ENCODE measurements at regions not wholly inside any gene's neighbourhood (a gene's known extent, or its start where the extent isn't known, plus 50 kb on each side); places are given as distances from the start of the nearest gene placed in this dataset.

DNA sequence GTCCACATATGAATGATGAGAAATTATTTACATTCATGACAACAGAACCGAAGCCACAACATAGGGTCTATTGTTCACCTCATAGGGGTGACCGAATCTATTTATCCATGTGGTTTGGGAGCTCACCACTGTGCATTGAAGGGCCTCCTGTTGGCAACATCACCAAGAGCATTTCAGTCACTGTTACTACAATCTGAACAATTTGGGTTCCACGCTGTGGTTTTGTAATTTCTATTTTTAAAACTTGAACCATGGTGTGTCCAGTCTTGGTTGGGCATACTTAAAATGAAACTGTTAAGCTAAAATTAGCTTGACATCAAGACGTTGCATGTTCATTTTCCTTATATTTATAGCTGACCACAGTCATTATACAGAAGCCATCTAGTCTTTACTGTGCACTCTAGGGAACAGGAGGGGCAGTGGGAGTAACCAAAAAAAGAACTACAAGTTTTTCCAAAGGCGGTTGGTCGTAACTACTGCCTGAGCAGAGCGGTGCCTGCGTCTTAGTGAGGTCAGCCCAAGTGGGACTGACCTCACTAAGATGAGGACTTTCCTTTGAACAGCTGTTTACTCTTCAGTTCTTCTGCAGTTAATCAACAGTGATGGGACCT is 192.1 kb downstream of the SPRY1 start:
- Mint-ChIP-seq H3K9me3 (no peaks in the 10 kb centered on the region), H3K4me3 (no peak overlapping the region), H3K36me3 (ENCODE audit: low read depth) (no peaks in the 10 kb centered on the region), H3K27me3 (ENCODE audit: insufficient read depth) (no peaks in the 10 kb centered on the region), H3K4me1 (ENCODE audit: low read depth) (peaks cover 29% of the 10 kb centered on the region), H3K27ac (peak overlapping the region; percentile 86)
- peak; percentile 9 for DNase-seq
- TF ChIP-seq, protein P1, sequence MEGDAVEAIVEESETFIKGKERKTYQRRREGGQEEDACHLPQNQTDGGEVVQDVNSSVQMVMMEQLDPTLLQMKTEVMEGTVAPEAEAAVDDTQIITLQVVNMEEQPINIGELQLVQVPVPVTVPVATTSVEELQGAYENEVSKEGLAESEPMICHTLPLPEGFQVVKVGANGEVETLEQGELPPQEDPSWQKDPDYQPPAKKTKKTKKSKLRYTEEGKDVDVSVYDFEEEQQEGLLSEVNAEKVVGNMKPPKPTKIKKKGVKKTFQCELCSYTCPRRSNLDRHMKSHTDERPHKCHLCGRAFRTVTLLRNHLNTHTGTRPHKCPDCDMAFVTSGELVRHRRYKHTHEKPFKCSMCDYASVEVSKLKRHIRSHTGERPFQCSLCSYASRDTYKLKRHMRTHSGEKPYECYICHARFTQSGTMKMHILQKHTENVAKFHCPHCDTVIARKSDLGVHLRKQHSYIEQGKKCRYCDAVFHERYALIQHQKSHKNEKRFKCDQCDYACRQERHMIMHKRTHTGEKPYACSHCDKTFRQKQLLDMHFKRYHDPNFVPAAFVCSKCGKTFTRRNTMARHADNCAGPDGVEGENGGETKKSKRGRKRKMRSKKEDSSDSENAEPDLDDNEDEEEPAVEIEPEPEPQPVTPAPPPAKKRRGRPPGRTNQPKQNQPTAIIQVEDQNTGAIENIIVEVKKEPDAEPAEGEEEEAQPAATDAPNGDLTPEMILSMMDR (IDR thresholded peaks at IDR 0.05): no peak

DNA sequence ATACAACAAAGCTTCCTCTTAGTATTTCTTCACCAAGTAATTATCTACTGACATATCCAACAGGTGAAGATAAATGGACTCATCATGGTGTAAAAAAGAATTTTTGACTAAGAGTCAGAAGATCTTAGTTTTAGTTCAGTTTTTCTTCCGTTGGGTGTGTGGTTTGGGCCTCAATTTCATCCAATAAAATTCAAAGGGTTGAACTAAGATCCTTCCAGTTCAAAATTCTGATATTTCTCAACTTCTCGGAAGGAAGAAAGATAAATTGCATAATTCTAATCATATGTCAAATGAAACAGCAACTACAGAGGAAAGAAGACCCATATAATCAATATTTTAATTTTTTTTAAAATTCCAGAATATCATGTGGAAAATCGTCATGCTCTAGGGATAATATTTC is 192.7 kb downstream of the SPRY1 start:
- Mint-ChIP-seq H3K27me3 (ENCODE audit: insufficient read depth) (no peaks in the 10 kb centered on the region), H3K9me3 (no peaks in the 10 kb centered on the region), H3K27ac (no peak overlapping the region), H3K4me3 (no peak overlapping the region), H3K4me1 (ENCODE audit: low read depth) (peaks cover 29% of the 10 kb centered on the region), H3K36me3 (ENCODE audit: low read depth) (no peaks in the 10 kb centered on the region)
- DNase-seq: no peak
- TF ChIP-seq, protein P1 (IDR thresholded peaks at IDR 0.05): no peak

DNA sequence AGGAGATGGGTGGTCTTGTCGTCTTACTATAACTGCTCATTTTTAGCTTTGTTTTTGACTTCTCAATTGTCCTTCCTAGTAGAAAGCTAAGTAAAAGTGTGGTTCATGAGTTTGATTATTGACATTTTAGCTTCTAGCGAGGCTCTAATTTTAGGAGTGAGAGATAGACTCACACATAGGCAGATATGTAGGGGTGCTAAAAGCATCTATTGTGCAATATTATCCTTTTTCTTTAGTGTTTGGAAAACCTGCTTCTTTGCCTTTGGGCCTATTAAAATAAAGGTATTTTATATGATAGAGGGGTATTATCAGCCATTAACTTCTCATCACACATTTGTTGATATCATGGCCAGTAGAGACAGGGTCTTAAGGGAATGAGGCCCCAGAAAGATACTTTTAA is 195.3 kb downstream of the SPRY1 start:
- Mint-ChIP-seq H3K27ac (no peak overlapping the region), H3K4me3 (no peak overlapping the region), H3K4me1 (ENCODE audit: low read depth) (peaks cover 25% of the 10 kb centered on the region), H3K27me3 (ENCODE audit: insufficient read depth) (no peaks in the 10 kb centered on the region; the same call in 1 of the 2 replicates), H3K9me3 (no peaks in the 10 kb centered on the region), H3K36me3 (ENCODE audit: low read depth) (no peaks in the 10 kb centered on the region)
- TF ChIP-seq, protein P1 (IDR thresholded peaks at IDR 0.05): no peak
- no peak for DNase-seq

DNA sequence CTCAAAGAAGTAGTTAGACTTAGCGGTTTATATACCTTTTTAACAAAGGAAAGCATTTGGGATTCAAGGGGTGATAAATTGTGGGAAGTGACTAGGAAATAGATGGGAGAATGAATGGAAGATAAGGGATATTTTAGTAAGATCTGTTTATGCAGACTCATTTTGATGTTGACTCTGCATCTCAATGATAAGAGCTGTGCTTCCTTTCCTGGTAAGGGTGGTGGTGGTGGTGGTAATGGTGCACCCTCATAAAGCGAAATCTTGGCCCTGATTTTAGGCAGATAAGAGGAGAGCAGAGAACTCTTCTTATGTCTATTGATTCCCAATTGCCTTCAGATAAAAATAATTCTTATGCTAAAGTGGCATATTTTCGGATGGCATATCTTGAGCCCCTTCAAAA is 197.1 kb downstream of the SPRY1 start:
- TF ChIP-seq, protein P1 (IDR thresholded peaks at IDR 0.05): no peak
- Mint-ChIP-seq H3K4me3 (no peak overlapping the region), H3K36me3 (ENCODE audit: low read depth) (no peaks in the 10 kb centered on the region), H3K4me1 (ENCODE audit: low read depth) (peaks cover 17% of the 10 kb centered on the region), H3K9me3 (no peaks in the 10 kb centered on the region), H3K27me3 (ENCODE audit: insufficient read depth) (no peaks in the 10 kb centered on the region; the same call in 1 of the 2 replicates), H3K27ac (no peak overlapping the region)
- no peak for DNase-seq

DNA sequence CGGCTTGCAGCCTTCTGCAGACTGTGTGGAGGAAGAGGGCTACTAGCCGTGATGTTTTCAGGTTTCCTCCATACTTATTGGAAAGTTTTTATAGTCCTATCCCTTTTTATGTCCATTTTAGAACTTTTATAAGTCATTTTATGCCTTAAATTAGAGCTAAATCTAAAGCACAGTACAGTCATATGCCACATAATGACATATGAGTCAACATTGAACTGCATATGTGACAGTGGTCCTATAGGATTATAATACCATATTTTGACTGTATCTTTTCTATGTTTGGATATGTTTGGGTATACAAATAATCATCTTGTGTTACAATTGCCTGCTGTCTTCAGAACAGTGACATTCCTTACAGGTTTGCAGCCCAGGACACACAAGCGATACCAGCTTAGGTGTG is 200.2 kb downstream of the SPRY1 start:
- no peaks in the 10 kb centered on the region for H3K9me3 Mint-ChIP-seq

More for the DNA sequence above, 200.2 kb downstream of the SPRY1 start:
- DNase-seq: no peak
- H3K27ac Mint-ChIP-seq: no peak overlapping the region
- no peaks in the 10 kb centered on the region for H3K36me3 Mint-ChIP-seq (ENCODE audit: low read depth)
- no peaks in the 10 kb centered on the region; the same call in 1 of the 2 replicates for H3K27me3 Mint-ChIP-seq (ENCODE audit: insufficient read depth)
- TF ChIP-seq, protein P1 (IDR thresholded peaks at IDR 0.05): no peak
- H3K4me3 Mint-ChIP-seq: no peak overlapping the region
- peaks cover 20% of the 10 kb centered on the region for H3K4me1 Mint-ChIP-seq (ENCODE audit: low read depth)
